HepG2 (cell line): ENCODE measurements at regions not wholly inside any gene's neighbourhood (a gene's known extent, or its start where the extent isn't known, plus 50 kb on each side); places are given as distances from the start of the nearest gene placed in this dataset.

Experiments used
- PCBP2 ChIP-seq: fragments of 200-400 bp; formaldehyde crosslinking; optimal IDR thresholded peaks from 2 replicates; pipeline ENCODE3; 2018; ENCODE audit warnings: low read length, low read depth; ENCODE audit not compliant: poor library complexity, severe bottlenecking
- SIN3B ChIP-seq: fragments of 150-350 bp; IDR thresholded peaks from 2 replicates; pipeline ENCODE4 v1.6.1; 2014; ENCODE audit warnings: low read length
- ZKSCAN1 ChIP-seq: fragments of 150-350 bp; IDR thresholded peaks from 2 replicates; pipeline ENCODE4 v1.6.1; 2014; ENCODE audit warnings: low read length
- ZNF644 ChIP-seq: IDR thresholded peaks from 2 replicates; pipeline ENCODE4 v1.6.1; 2016; ENCODE audit warnings: low read depth
- ZNF724P ChIP-seq: sonication (generic); formaldehyde crosslinking; IDR thresholded peaks from 2 replicates; pipeline ENCODE4 v1.8.0; 2022; ENCODE audit warnings: missing genetic modification reagents, borderline replicate concordance
- TF ChIP-seq, protein P1 (sequence below): sonication (generic); formaldehyde crosslinking; IDR thresholded peaks from 2 replicates; pipeline ENCODE4 v1.5.0; 2020; ENCODE audit warnings: mild to moderate bottlenecking, missing genetic modification reagents, moderate library complexity
- TF ChIP-seq, protein P2 (sequence below): sonication (generic); formaldehyde crosslinking; IDR thresholded peaks from 2 replicates; pipeline ENCODE4 v1.8.1; 2022; ENCODE audit warnings: low read depth, mild to moderate bottlenecking, missing genetic modification reagents

DNA sequence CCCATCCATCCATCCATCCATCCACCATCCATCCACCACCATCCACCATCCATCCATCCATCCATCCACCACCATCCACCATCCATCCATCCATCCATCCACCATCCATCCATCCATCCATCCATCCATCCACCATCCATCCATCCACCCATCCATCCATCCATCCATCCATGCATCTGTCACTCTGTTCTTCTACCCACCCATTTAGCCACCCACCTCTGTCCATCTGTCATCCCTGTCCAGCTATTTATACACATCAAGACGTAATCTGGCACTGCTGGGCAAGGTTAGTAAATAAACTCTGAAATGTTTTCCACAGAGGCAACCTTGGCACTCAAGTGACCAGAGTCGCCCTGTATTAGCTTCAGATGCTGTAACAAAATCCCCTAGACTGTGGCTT, 120.9 kb downstream of the RTP5 start:
- TF ChIP-seq ZKSCAN1 = no peak
- TF ChIP-seq, protein P1, sequence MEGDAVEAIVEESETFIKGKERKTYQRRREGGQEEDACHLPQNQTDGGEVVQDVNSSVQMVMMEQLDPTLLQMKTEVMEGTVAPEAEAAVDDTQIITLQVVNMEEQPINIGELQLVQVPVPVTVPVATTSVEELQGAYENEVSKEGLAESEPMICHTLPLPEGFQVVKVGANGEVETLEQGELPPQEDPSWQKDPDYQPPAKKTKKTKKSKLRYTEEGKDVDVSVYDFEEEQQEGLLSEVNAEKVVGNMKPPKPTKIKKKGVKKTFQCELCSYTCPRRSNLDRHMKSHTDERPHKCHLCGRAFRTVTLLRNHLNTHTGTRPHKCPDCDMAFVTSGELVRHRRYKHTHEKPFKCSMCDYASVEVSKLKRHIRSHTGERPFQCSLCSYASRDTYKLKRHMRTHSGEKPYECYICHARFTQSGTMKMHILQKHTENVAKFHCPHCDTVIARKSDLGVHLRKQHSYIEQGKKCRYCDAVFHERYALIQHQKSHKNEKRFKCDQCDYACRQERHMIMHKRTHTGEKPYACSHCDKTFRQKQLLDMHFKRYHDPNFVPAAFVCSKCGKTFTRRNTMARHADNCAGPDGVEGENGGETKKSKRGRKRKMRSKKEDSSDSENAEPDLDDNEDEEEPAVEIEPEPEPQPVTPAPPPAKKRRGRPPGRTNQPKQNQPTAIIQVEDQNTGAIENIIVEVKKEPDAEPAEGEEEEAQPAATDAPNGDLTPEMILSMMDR (CRISPR knock-in tag) = no peak
- TF ChIP-seq SIN3B = no peak
- no peak for TF ChIP-seq PCBP2
- TF ChIP-seq, protein P2, sequence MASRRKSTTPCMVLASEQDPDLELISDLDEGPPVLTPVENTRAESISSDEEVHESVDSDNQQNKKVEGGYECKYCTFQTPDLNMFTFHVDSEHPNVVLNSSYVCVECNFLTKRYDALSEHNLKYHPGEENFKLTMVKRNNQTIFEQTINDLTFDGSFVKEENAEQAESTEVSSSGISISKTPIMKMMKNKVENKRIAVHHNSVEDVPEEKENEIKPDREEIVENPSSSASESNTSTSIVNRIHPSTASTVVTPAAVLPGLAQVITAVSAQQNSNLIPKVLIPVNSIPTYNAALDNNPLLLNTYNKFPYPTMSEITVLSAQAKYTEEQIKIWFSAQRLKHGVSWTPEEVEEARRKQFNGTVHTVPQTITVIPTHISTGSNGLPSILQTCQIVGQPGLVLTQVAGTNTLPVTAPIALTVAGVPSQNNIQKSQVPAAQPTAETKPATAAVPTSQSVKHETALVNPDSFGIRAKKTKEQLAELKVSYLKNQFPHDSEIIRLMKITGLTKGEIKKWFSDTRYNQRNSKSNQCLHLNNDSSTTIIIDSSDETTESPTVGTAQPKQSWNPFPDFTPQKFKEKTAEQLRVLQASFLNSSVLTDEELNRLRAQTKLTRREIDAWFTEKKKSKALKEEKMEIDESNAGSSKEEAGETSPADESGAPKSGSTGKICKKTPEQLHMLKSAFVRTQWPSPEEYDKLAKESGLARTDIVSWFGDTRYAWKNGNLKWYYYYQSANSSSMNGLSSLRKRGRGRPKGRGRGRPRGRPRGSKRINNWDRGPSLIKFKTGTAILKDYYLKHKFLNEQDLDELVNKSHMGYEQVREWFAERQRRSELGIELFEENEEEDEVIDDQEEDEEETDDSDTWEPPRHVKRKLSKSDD (CRISPR knock-in tag) = no peak
- no peak for TF ChIP-seq ZNF724P
- TF ChIP-seq ZNF644 = no peak
